Activated CD4-positive, CD25-positive, alpha-beta regulatory T cell (primary cell): ENCODE measurements at regions not wholly inside any gene's neighbourhood (a gene's known extent, or its start where the extent isn't known, plus 50 kb on each side); places are given as distances from the start of the nearest gene placed in this dataset.
"Not testable (repeated sequence)": the region's sequence is repeated elsewhere in the genome, so short reads cannot be mapped to it uniquely, and the experiment has no call there.

Source experiments
- DNase-seq, 4 experiments: peaks; one replicate each; lab custom pipeline; 2025; lab: John Stamatoyannopoulos, UW

DNA sequence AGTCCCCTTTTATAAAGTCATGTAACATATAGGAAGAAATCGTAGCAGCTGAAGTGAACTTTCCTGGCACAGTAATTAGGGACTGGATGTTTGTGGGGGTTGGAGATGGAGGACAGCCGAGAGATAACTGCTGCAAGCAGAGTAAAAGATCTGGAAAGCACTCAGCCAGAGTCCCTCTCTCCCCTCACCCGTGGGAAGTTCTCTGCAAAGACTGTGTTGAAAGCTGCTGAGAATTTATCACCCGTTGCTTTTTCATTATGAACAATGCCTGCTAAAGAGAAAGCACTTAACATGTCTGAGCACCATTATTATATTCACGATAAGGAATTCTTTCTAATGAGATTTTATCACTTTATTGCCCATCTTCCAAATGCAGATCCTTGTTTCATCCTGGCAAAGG, 248.8 kb downstream of the SHOX2 start:
- no peak for DNase-seq

DNA sequence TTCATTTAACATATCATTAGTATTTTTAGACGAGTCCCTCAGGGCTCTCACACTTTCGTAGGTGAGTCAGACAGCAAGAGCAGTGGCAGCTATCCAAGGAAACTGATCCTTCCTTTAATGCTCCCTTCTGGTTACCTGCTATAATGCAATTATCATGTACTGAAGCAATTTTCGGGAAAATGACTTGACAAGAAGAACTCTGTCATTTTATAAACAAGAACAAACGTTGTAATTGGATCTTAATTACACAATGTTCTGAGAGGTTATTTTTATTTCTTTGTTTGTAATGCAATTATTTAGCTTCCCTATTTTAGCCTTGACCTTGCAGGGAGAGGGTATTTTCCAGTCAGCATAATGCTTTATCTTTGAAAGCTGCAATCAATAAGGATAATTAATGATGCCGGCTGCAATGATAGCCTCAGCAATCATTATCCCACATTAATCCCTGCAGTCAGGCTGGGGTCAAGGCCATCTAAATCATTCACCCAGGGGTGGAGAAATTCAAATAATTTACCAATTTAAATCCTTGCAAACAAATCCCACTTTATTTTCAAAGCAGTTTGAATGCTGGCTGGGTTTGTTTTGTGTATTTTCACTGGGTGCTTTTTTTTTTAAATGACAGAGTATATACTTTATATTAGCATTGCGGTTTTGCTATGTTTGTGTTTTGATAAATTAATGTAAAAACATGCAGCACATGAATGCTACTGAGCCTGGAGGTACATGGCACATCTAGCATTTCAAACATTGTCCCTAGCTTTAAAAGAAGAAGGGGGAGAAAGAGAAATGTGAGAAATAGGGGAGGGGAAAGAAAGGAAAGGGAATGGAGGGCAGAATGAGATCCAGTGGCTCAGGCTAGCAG, 249.9 kb downstream of the SHOX2 start:
- no peak for DNase-seq

- DNase-seq, result not testable (repeated sequence)
These were observed 260.4 kb downstream of the SHOX2 start for GRCh38 chr3:157845839-157846238.

DNA sequence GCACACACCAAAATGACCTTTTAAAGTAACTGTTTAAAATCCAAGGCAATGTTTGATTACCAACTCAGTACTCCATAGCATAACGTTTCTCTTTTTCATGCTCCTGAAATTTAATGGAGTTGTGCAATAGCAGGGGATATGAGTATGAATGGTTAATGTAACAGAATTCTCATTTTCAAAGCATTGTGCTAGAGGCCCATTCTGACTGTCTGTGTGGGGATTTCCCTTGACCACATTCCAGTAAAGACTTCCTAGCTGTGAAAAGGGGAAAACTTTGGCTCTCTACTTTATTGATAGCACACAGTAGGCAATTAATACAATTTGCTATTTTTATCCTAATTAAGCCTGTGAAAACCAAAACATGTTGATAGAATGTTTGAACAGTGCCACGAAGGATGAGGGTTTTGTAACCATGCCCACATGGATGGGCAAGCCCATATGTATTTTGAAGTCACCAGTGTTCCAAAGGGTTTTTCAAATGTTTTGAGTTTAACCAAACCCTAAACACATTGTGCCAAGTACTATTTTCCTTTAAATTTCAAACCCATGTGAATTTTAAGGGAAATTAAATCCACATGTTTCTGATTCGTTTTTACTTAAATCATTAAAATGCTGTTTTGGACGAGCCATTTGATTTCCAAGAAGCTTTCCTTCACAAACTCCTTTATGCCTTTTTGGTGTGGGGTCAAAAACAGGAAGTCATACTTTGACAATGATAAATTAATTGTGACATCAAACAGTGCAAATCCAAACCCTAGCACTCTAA, 261.2 kb downstream of the SHOX2 start:
- no peak for DNase-seq

- DNase-seq, result no peak
These were observed 262.0 kb downstream of the SHOX2 start for GRCh38 chr3:157844216-157844615.

GRCh38 chr3:157841029-157841428, 265.2 kb downstream of the SHOX2 start:
- DNase-seq, result no peak

DNA sequence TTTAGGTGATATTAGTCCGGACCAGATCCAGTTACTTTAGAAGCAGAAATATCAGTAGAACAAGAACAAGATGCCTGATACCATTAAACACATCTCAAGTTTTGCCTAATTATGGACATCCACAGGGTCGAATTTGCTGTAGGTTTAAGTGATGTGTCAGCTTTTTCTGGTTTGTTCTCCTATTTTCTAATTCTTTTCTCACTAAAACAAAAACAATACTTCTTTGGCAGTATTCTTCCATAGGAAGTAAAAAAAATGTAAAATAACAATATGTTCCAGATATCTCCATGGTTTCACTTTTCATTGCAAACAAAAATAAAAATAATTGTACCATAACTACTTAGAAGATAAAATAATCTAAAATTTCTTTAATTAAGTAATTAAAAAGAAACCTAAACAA, 265.7 kb downstream of the SHOX2 start:
- no peak for DNase-seq

GRCh38 chr3:157838457-157838856, 267.8 kb downstream of the SHOX2 start:
- DNase-seq, result no peak

- no peak for DNase-seq
These were observed 268.9 kb downstream of the SHOX2 start for GRCh38 chr3:157837336-157837735.

DNA sequence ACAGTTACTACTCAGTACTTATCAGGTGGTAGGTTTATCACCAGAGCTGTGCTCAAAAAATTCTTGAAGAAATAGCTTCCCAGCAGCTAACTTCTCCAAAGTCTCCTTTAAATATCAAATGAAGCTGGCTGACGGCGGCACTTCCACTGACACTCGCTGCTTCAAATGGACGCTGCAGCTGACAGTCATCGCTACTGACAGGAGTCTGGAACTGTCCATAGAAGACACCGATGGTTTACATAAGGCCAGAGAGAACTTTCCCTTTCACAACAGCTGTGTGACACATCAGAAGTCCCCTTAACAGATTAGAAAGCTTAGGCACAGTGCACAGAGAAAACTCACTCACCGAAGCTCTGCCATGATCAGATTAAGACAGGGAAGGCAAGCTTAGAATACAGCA, 270.2 kb downstream of the SHOX2 start:
- DNase-seq, result no peak

GRCh38 chr3:157832588-157832987, 273.6 kb downstream of the SHOX2 start:
- DNase-seq, result no peak

DNA sequence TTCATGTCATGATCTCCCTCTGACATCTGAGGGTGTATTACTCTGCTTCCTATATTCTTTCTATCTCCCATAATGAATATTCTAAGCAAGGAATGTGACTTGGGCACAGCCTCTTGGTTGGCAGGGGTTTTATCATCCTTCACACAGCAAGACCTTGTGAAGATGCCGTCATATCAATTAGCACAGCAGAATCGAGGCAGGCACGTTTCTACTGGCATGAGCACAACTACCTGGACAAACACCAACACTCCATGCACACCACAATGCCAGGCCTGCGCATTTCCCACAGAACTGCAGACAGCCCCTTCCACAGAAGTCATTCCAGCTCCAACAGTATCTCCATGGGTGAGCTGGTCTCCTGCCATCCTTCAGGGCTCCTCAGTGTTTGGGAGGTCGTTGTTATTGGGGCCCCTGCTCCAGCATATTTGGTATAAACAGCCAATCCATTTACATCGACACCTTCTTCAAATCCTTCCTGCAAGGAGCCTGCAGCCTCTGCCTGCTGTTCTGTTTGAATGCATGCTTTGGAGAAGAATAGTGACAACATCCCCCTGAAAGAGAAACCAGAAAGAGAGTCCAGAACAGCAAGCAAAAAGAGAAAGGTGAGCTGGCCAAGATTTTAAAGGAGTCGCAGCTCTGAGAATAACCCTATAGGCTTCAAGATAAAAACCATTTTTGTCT, 275.5 kb downstream of the SHOX2 start:
- no peak for DNase-seq

GRCh38 chr3:157829786-157830185, 276.4 kb downstream of the SHOX2 start:
- DNase-seq, result no peak

DNA sequence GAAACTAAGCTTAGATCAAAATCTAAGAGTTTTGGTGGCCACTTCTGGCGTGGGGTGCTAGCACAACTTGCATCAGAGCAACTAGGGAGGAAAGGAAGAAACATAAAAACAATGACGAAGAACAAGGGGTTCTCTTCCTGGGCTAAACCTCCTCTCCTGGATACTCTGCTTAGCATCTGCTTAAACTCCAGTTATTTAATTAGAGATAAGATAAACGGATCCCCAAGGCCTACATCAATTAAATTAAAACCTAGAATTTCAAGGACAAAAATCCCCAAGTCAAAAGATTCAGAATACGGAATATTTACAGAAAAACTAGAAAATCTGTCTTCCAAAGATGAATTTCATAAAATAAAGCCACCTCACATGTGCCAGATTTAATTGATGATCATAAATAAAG, 281.9 kb downstream of the SHOX2 start:
- no peak for DNase-seq

DNA sequence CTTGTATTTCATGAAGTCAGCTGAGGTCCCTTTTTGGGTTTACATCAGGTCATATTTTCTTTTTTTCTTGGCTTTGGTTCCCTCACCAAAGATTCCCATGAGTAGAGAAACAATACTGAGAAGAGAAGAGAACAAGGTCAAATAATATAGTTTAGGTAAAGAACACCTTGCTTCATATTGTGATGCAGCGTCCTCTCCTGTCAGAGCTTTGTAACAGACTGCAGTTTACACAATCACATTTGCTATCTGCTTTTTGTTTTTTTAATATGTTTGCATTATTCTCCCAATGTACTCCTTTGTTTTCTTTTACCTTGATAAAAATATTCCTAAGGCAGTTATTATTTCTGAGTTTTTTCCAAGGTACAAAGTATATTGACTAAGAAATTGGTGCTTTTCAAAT, 283.2 kb downstream of the SHOX2 start:
- no peak for DNase-seq

GRCh38 chr3:157820157-157820517, 286.1 kb downstream of the SHOX2 start:
- DNase-seq, result no peak

- DNase-seq, result no peak
These were observed 286.7 kb downstream of the SHOX2 start for GRCh38 chr3:157819270-157820156.

DNA sequence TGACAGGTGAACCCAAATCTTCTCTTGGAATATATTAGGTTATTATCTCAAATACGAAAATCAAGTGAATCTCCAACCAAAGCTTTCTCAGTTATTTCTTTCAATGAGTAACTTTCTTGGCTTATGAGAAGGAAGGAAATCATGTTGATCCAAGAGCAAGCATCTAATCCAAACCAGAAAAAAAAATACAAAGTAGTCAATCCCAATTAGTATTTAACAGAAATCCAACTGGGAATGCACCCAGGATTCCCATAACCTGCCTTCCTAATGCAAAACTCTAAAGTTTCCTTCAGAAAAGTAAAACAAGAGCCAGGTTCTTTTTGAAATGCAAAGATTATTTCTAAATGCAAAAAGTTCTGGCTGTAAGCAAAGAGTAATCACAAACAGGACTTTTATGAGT, 289.3 kb downstream of the SHOX2 start:
- no peak for DNase-seq

DNA sequence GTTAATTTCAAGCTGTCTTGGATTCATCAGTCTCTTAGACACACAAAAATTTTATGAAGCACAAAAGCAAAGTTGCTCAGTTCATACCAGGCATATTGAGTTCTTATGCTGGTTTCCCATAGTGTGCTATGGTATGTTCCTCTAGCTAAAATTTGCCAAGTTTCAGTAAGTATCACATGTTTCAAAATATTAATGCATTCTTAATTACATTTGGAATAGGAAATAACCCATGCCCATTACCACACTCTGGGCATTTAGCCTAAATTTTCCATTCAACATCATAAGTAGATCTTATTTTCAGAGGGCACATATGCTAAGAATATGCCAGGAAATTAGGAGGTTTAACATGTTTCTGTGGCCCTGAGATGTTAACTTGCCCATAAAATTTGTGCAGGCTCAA, 289.9 kb downstream of the SHOX2 start:
- no peak for DNase-seq

DNA sequence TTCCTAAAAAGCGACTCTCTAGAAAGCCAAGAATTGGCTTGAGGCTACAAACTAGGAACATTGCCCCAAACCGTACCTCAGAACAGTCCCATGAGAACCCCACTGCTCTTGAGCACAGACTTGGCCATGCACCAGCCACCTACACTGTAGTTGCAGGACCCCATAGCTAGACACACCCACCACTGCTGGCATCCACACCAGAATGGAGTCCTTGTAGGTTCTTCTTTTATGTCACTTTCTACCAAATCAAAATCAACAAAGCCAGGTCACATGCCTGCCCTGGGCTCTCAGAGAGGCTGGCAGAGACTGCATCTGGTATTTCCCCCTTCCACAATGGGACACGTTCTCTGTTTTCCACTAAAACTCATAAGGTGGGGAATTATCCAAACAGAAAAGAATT, 290.5 kb downstream of the SHOX2 start:
- DNase-seq, result no peak

DNA sequence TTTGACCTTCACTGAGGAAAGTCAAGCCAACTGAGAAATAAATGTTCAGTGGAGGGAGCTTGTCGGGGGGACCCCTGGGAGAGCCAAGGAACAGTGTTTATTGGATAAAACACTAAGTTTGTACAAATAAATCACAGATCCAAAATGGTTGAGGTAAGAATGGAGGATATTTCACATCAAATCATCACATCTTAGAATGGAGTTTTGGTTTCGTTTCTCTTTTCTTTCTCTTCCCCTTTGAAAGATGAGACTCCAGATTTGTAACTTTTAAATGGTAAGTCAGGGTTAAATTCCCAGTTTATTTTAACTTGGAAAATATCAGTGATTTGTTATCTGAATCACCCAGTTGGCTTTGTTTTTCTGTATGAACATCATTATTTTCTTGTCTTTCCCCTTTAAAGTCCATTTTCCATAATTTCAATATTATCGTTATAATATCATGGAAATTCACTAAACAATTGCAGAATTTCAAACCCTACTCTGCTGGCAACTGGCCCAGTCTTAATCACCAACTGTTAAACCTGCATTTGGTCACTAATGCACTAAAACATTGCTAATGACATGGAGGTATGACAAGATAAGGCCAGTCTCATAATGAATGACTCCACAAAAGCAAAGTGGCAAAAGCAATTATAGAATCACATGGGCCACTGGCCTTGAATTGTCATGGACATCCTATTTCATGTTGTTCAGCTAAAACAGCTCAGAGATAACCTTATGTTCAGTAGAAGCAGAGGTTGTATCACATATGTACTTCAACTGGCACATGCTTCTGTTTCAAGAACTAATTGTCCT, 295.1 kb downstream of the SHOX2 start:
- no peak for DNase-seq
